ENCODE measurements at regions not wholly inside any gene's neighbourhood (a gene's known extent, or its start where the extent isn't known, plus 50 kb on each side); places are given as distances from the start of the nearest gene placed in this dataset.

DNA sequence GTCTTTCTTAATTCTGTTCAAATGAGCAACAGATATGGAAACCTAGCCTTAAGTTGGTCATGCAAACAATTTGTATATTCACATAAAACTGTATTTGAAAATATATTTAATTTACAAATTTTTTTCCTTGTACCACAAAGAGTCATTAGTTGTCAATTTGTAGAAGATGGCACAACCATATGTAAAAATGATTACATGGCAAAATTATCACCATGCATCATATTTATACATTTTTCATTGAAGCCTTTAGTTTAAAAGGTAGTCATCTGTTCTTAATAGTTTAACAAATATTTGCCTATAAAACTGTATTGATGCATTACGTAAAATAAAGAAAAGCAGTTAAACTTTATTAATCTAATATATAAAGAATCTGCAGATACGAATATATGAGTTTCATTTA lies 1306.8 kb upstream of the ADGRB3 start:
- no TSS peak for BruUV-seq (replicated peaks)
- Histone ChIP-seq H4K20me1 (replicated peaks; ENCODE audit: control insufficient read depth, insufficient read depth, low read length) (no peaks in the 10 kb centered on the region), H3K9me3 (replicated peaks; ENCODE audit: control insufficient read depth, insufficient read depth, low read depth, low read length) (no peaks in the 10 kb centered on the region), H3K27ac (ENCODE audit: extremely low read depth, low read depth, low read length) (no peak overlapping the region), H3K9me1 (ENCODE audit: control insufficient read depth, insufficient read depth, low read length) (no peaks in the 10 kb centered on the region), H3K4me2 (ENCODE audit: insufficient read depth, low read length) (no peak overlapping the region), H3K27me3 (ENCODE audit: control insufficient read depth in 2 of 2, insufficient read depth in 2 of 2, low read length in 2 of 2) (no peaks in the 10 kb centered on the region), H3K4me1 (replicated peaks in 1 of 2; ENCODE audit: control insufficient read depth in 2 of 2, insufficient read depth in 2 of 2, low read length in 2 of 2) (no peaks in the 10 kb centered on the region; a peak in 1 of 5 replicates), H3K9ac (ENCODE audit: insufficient read depth in 1 of 2, low read depth in 2 of 2, low read length in 2 of 2) (no peak overlapping the region), H3K4me3 (no peak overlapping the region), H3K79me2 (ENCODE audit: control insufficient read depth, insufficient read depth, low read length) (no peaks in the 10 kb centered on the region), H3K36me3 (ENCODE audit: control insufficient read depth, insufficient read depth, low read length) (no peaks in the 10 kb centered on the region), H2AFZ (ENCODE audit: low read depth, low read length) (no peak overlapping the region)
- intact Hi-C loops (cut with micrococcal nuclease): no loop called here
- TF ChIP-seq, protein P1, sequence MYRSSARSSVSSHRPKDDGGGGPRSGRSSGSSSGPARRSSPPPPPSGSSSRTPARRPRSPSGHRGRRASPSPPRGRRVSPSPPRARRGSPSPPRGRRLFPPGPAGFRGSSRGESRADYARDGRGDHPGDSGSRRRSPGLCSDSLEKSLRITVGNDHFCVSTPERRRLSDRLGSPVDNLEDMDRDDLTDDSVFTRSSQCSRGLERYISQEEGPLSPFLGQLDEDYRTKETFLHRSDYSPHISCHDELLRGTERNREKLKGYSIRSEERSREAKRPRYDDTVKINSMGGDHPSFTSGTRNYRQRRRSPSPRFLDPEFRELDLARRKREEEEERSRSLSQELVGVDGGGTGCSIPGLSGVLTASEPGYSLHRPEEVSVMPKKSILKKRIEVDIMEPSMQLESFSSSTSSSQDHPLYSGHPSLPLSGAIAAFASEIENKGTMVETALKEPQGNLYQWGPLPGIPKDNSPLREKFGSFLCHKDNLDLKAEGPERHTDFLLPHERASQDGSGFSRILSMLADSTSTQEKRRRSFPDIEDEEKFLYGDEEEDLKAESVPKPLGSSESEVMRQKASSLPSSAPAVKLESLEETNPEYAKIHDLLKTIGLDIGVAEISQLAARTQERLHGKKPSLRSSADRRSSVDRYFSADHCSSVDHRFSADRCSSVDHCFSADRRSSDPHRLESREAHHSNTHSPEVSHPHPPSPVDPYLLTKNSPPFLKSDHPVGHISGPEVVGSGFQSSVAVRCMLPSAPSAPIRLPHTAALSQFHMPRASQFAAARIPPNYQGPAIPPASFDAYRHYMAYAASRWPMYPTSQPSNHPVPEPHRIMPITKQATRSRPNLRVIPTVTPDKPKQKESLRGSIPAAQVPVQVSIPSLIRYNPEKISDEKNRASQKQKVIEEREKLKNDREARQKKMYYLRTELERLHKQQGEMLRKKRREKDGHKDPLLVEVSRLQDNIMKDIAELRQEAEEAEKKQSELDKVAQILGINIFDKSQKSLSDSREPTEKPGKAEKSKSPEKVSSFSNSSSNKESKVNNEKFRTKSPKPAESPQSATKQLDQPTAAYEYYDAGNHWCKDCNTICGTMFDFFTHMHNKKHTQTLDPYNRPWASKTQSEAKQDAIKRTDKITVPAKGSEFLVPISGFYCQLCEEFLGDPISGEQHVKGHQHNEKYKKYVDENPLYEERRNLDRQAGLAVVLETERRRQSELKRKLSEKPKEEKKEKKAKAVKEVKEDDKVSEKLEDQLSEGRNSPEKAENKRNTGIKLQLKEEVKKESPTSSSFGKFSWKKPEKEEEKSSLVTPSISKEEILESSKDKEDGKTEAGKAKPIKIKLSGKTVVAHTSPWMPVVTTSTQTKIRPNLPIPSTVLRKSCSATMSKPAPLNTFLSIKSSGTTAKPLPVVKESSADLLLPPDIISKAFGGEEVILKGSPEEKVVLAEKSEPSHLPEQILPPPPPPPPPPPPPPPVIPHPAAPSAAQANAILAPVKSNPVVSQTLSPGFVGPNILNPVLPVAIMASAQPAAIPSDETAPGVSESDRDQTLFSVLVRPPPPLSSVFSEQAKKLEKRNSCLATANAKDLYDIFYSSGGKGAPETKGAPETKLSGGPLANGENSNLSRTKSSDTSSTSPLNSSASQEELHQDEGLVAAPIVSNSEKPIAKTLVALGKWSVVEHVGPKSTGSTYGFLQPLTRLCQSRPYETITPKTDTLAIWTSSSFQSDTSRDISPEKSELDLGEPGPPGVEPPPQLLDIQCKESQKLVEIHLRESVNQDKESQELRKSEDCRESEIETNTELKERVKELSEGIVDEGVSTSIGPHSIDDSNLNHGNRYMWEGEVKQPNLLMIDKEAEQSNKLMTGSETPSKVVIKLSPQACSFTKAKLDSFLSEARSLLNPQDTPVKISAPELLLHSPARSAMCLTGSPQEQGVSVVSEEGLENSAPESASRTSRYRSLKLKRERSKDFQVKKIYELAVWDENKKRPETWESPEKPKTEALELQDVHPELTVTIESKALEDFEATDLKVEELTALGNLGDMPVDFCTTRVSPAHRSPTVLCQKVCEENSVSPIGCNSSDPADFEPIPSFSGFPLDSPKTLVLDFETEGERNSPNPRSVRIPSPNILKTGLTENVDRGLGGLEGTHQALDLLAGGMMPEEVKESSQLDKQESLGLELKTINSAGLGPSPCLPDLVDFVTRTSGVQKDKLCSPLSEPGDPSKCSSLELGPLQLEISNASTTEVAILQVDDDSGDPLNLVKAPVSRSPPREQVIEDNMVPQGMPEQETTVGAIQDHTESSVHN (IDR thresholded peaks at IDR 0.05; ENCODE audit: borderline replicate concordance in 1 of 2, low read depth in 1 of 2): no peak
- TF ChIP-seq HNRNPK (IDR thresholded peaks at IDR 0.05; ENCODE audit: low read depth, low read length, poor library complexity, severe bottlenecking) (no peak), MAFG (tag; conservative IDR thresholded peaks at IDR 0.05) (0 out of 2 replicates have a peak, but pooled peaks have one; percentile 16), MAFF (IDR thresholded peaks at IDR 0.05; ENCODE audit: low read length) (0 out of 2 replicates have a peak, but pooled peaks have one; percentile 24), POLR2AphosphoS2 (IDR thresholded peaks at IDR 0.05; ENCODE audit: low read length) (no peak), PHF20 (IDR thresholded peaks at IDR 0.05; ENCODE audit: partially characterized antibody) (no peak), ADNP (tag; IDR thresholded peaks at IDR 0.05) (no peak), C11orf30 (IDR thresholded peaks at IDR 0.05; ENCODE audit: low read depth) (peak; percentile 59), MAFK (IDR thresholded peaks at IDR 0.05; ENCODE audit: low read length) (peak; percentile 53; the same call in 1 of the 2 replicates), HNRNPL (IDR thresholded peaks at IDR 0.05; ENCODE audit: low read depth, low read length) (no peak), ZNF316 (IDR thresholded peaks at IDR 0.05) (peak; percentile 83), KDM1A (IDR thresholded peaks at IDR 0.05) (no peak)
- TF ChIP-seq, protein P2, sequence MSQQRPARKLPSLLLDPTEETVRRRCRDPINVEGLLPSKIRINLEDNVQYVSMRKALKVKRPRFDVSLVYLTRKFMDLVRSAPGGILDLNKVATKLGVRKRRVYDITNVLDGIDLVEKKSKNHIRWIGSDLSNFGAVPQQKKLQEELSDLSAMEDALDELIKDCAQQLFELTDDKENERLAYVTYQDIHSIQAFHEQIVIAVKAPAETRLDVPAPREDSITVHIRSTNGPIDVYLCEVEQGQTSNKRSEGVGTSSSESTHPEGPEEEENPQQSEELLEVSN (IDR thresholded peaks at IDR 0.05; ENCODE audit: borderline replicate concordance in 1 of 2, extremely low read depth in 1 of 2, insufficient read depth in 1 of 2, insufficient read length in 1 of 2, low read depth in 1 of 2, low read length in 1 of 2, poor library complexity in 1 of 2, severe bottlenecking in 1 of 2): no peak
- TF ChIP-seq, protein P3, sequence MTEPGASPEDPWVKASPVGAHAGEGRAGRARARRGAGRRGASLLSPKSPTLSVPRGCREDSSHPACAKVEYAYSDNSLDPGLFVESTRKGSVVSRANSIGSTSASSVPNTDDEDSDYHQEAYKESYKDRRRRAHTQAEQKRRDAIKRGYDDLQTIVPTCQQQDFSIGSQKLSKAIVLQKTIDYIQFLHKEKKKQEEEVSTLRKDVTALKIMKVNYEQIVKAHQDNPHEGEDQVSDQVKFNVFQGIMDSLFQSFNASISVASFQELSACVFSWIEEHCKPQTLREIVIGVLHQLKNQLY (CRISPR knock-in tag; conservative IDR thresholded peaks at IDR 0.05): no peak
- WGBS (ENCODE audit: insufficient coverage, low coverage, missing lambda C conversion rate): 18% methylated on average over 2 of the region's 2 CpGs
- in situ Hi-C loops (cut with MboI): no loop called here
- DNase-seq (ENCODE audit: extremely low read depth in 1 of 4, low spot score in 3 of 4): no peak
- ChIA-PET POLR2A (no interaction called here), CTCF (ENCODE audit: low intra/inter-chr PET ratio) (no interaction called here)
- no peak for ATAC-seq
- FAIRE-seq: no peak

Data from K562 (cell line).